Stimulated activated CD4-positive, alpha-beta T cell treated with anti-CD3 and anti-CD28 coated beads, Interleukin-12 subunit alpha, Interleukin-12 subunit beta, amount 100 ng/mL, for 48 hours (primary cell): ENCODE measurements at regions not wholly inside any gene's neighbourhood (a gene's known extent, or its start where the extent isn't known, plus 50 kb on each side); places are given as distances from the start of the nearest gene placed in this dataset.
"Not testable (repeated sequence)": the region's sequence is repeated elsewhere in the genome, so short reads cannot be mapped to it uniquely, and the experiment has no call there.

ENCODE experiments used
- DNase-seq, 3 donors: peaks; one replicate each; pipeline ENCODE4 v3.0.0-alpha.2; 2020; ENCODE audit warnings: low read depth in 2 of 3, low spot score in 1 of 3

GRCh38 chr5:152184266-152184665, 220.8 kb downstream of the NMUR2 start:
- DNase-seq = no peak

- DNase-seq = no peak
Observed at GRCh38 chr5:152181461-152181860, 223.6 kb downstream of the NMUR2 start.

DNA sequence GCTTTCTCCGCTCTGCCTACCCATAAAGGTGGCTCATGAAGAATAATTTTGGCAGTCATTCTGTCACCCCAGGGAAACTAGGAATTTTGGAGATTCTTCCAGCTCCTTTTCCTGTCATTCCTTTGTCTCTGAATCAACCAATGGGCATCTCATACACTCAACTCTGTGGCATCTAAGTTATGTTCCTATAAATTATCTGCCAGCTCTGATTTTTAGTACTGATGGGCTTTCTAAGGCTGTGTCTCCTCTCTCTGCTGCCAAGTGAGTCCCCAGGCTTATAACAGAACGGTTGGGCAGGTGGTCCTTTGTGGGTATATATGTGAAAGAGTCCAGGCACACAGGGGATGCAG, 226.8 kb downstream of the NMUR2 start:
- DNase-seq = no peak

- no peak for DNase-seq
Observed at GRCh38 chr5:152177626-152178349, 227.3 kb downstream of the NMUR2 start.

DNA sequence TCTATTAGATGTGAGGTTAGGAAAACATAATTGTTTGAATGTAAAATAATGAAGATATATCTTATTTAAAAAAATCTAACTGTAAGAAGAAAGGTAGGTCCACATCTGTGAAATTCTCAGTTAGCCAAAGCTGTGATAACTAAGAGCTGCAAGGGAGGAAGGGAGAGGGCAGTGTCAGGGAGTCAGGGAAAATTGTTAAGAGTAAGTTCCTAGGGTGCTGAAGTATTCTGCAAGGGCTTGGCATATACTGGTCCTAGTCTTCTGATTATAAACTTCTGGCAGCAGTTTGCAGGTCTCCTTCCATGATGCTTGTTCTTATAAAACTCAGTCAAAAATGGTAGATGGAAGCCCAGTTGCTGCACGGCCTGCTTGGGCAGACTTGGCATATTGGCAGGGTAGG, 233.2 kb downstream of the NMUR2 start:
- DNase-seq = no peak

GRCh38 chr5:152170350-152170749, 234.7 kb downstream of the NMUR2 start:
- no peak for DNase-seq

DNA sequence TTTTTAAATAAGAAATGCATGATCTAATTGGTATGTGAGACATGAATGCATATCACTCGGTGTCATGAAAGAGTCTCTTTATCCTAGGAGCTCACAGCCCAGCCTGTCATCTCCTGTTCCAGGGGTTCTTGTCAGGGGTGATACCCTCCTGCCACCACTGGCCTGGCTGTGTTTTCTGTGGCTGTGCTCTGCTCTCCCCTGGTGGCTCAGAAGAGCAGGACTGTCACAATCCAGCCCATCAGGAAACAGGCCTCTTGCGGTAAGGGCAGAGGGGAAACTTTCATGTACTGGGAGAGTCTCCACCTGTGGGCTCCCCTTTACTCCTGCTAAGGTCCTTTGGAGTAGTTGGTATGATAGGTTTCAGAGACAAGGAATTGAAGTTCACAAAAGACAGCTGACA, 240.2 kb upstream of the GLRA1 start:
- no peak for DNase-seq

DNA sequence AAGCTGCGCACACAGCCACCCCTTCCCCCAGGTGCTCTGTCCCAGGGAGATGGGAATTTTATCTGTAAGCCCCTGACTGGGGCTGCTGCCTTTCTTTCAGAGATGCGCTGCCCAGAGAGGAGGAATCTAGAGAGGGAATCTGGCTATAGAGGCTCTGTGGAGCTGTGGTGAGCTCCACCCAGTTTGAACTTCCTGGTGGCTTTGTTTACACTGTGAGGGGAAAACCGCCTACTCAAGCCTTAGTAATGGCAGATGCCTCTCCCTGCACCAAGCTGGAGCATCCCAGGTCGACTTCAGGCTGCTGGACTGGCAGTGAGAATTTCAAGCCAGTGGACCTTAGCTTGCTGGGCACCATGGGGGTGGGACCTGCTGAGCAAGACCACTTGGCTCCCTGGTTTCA, 235.2 kb upstream of the GLRA1 start:
- DNase-seq = not testable (repeated sequence)

DNA sequence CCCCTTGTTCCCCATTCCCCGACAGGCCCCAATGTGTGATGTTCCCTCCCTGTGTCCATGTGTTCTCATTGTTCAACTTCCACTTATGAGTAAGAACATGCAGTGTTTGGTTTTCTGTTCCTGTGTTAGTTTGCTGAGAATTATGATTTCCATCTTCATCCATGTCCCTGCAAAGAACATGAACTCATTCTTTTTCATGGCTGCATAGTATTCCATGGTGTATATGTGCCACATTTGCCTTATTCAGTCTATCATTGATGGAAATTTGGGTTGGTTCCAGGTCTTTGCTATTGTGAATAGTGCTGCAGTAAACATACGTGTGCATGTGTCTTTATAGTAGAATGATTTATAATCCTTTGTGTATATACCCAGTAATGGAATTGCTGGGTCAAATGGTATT, 229.8 kb upstream of the GLRA1 start:
- not testable (repeated sequence) for DNase-seq

- DNase-seq = no peak
Observed at GRCh38 chr5:152151940-152152339, 227.3 kb upstream of the GLRA1 start.

- no peak for DNase-seq
Observed at GRCh38 chr5:152151113-152151512, 226.5 kb upstream of the GLRA1 start.

GRCh38 chr5:152147286-152147685, 222.6 kb upstream of the GLRA1 start:
- DNase-seq = no peak

DNA sequence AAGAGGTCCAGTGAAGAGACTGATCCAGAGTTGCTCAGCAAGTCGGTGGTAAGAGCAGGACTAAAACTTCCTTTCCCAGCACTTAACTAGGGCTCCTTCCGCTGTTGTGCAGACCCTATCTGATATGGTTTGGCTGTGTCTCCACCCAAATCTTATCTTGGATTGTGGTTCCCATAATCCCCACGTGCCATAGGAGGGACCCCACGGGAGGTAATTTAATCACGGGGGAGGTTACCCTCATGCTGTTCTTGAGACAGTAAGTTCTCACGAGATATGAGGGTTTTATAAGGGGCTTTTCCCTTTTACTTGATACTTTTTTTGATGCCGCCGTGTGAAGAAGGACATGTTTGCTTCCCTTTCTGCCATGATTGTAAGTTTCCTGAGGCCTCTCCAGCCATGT, 221.9 kb upstream of the GLRA1 start:
- DNase-seq = no peak

GRCh38 chr5:152144556-152144955, 219.9 kb upstream of the GLRA1 start:
- no peak for DNase-seq

DNA sequence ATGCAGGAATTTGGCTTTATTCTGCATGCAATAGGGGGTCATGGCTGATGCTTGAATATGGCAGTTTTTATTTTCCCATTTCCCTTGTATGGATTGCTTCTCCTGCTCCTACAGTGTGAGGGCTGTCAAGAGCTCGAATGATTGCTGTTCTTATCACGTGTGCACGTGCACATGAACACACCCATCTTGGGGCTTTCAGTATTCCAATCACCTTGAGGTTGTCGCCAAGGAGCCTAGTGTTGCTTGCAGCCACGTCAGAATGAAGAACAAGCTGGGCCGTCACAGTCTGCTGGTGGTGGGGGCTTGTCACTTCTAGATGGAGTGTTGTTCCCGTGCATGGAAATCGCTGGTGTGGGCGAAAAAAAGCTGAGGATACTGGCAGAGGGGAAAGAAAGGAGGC, 219.4 kb upstream of the GLRA1 start:
- DNase-seq = no peak

DNA sequence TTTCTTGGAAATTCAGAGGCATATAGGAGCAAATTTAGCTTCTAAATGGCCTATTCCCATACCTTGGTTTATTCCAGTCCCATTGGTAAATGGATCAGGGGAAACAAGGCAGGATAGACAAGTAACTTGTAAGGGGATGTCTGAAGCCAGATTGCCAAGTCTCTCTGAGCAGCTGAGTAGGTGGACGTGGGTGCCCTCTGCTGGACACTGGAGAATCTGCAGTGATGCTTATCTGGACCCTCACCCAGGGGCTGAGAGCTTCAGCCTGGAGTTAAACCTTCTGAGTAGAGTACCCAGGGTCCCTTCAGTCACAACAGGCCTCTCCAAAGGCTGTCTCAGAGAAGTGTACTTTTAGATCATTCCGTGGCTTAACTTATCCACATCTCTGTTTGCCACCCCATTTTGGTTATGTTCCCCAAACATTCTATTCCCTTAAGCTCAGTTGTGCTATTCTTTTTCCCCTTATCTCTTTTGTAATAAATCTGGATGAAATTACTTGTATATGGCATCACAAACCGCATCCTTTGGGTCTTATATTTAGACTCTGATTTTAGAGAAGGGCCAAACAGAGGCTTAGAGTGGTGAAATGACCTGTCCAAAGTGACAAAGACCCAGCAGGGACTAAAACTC, 218.3 kb upstream of the GLRA1 start:
- DNase-seq = peak; percentile 26 to 52 (median 47)

GRCh38 chr5:152140347-152140746, 215.7 kb upstream of the GLRA1 start:
- no peak for DNase-seq

- DNase-seq = no peak
Observed at GRCh38 chr5:152137063-152137462, 212.4 kb upstream of the GLRA1 start.

DNA sequence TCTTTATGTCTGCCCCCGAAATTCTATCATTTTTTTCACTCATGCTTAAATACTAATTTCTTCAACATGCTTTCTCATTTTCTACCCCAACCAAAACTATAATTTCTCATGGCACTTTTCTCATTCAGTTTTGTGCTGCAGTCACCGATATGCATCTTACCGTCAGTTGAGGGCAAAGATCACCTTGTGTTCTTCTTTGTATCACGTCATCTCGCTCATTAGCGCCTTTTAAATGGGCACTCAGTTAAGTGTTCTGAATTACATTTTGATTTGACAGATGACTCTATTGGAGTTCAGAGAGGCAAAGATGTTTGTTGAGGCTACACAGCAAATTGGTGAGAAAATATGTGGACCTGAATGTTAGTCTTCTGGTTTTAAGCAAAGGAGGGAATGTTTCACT, 211.7 kb upstream of the GLRA1 start:
- no peak for DNase-seq

GRCh38 chr5:152135827-152136226, 211.2 kb upstream of the GLRA1 start:
- DNase-seq = no peak

DNA sequence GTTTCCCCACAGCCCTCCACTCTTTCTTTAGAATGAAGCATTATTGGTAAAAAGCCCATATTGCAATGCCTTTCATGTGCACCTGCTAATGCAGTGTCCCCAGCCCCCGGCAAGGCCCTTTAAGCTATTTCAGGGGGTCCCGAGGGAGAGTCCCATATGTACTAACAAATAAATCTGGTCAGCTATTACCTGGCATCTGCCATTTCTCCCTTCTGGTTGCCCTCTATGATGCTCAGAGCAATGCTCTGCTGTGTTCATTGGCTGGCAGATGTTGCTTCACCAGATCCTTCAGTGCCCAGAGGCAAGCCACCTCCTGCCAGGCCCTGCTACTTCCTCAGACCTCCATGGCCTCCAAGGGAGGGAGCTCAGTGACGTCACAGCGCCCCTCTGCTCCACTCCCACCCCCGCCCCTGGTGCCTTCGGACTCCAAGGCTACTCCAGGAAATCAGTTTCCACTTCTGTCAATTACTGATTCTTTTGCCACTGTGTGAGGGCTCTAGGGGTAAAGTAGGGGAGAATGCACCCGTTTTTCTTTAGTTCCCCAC, 201.1 kb upstream of the GLRA1 start:
- no peak for DNase-seq

GRCh38 chr5:152124409-152125041, 199.9 kb upstream of the GLRA1 start:
- no peak for DNase-seq
